NCI-H1105 (cell line): ENCODE measurements at regions not wholly inside any gene's neighbourhood (a gene's known extent, or its start where the extent isn't known, plus 50 kb on each side); places are given as distances from the start of the nearest gene placed in this dataset.
"Not testable (repeated sequence)": the region's sequence is repeated elsewhere in the genome, so short reads cannot be mapped to it uniquely, and the experiment has no call there.

Source experiments
- DNase-seq: peaks from one replicate; lab custom pipeline; 2025; lab: John Stamatoyannopoulos, UW

- DNase-seq = no peak
Measured at GRCh38 chr21:14321042-14321441, 61.9 kb downstream of the HSPA13 start.

DNA sequence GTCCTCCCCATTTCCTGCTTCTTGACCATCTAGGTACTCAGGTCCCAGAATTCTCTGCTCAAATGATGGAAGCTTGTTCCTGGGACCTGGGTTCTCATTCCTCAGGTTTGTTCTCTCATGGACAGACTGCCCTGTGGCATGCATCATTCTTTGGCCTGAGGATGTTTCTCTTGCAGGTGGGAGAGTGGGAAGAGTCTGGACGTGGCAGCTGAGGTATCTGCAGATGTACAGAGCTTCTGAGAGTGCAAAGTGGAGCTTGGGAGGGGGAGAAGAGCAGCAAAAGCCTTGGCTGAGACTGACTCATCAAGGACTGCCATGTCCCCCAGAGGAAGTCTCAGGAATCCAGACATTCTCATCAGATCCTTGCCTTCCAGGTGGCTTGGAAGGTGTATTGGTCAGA is 63.1 kb downstream of the HSPA13 start:
- no peak for DNase-seq

DNA sequence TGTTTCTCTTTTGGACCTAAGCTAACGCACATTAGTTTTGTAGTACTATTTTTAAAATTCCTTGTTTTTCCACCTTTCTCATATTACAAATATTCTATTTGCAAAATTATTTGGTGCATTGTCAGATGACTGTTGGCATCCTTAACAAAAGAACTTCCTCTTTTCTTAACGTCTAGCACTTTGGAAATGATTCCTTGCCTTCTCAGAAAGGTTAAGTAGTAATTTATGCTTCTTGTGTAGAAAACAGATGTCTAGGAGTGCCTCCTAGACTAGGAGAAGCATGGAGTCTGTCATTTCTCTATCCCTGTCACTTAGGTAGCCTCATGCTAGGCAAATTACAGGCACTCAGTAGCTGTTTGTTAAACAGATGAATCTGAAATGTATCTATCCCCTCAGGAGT is 64.4 kb downstream of the HSPA13 start:
- DNase-seq = no peak

GRCh38 chr21:14317507-14317906 is 65.4 kb downstream of the HSPA13 start:
- DNase-seq = no peak

DNA sequence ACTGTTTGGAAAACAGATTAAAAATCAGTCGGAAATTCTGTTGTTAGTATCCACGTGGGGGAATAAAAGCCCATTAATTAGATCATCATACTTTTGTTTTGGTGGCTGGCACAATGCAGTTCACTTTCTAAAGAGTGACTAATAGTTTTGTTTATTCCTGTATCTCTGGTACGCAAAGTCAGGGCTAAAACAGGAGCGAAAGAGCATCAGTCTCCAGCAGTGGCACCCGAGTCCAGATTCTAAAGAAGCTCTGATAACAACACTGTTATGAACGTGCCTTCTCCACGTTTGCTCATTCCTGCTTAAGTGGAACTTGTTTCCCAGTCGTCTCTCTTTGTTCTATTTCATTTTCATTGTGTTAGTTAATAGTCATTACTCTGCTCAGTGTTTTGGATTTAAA is 69.6 kb downstream of the HSPA13 start:
- peak; percentile 21 for DNase-seq

DNA sequence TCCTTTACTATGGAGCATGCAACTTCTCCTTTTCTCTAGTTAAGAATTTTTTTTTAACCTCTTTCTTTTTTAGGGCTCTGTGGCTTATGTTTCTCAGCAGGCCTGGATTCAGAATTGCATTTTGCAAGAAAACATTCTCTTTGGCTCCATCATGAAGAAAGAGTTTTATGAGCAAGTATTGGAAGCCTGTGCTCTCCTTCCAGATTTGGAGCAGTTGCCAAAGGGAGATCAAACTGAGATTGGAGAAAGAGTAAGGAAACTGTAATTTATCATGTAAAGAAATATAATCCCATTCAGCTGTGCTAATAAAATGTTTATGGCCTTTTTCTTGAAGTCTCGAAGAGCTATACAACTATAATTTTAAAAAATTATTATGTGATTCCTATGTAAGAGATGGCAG is 70.1 kb downstream of the HSPA13 start:
- no peak for DNase-seq

GRCh38 chr21:14308234-14308633 is 74.7 kb downstream of the HSPA13 start:
- no peak for DNase-seq

DNA sequence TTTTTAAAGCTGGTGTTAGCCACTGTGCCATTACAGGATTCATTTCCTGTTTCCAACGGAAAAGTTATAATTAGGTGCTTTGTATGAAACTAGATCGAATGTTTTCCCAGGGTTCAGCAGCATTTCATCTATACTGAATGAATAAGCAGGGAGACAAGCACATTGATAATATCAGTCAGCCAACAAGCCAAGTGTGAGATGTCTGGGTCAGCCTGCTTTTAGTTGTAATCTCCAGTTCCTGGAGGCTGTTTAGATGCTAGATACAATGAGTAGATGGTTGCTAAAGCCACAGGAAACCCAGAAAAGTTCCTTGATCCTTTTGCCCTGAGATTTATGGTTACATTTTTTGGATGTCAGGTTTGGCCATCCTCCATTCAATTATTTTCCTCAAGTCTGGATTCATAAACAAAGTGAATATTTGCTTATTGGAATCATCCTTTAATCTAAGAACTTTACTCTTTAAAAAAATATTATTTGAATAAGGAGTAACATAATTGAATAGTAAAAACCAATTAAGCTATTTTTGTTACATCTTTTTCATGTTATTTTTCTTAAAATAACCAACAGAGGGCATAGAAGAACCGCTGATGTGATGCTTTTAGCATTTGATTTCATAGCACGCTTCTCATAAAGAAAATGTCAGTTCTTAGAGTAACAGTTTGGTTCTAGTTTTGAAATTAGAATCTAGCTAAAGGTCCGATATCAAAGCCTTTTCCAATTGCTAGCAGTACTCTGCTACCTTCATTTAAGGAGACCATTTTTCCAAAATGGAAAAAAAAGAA is 76.6 kb downstream of the HSPA13 start:
- no peak for DNase-seq

GRCh38 chr21:14303731-14304488 is 79.0 kb downstream of the HSPA13 start:
- no peak for DNase-seq

DNA sequence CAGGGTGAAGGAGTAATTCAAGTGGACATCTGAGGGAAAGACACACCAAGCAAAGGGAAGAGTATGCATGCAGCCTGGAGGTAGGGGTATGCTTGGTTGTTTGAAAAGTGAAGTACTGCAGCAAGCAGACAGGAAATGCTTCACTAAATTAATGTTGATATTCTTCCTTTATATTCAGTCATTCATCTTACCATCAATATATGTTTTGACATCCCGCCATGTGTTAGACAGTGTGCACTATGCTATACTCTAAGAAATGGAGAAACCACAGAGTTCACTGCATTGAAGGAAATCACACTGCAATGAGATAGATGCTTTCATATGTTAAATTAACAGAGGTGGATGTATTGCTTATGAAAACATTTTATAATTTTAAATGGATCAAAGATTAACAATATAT is 82.9 kb downstream of the HSPA13 start:
- no peak for DNase-seq

GRCh38 chr21:14290576-14290975 is 74.6 kb downstream of the RBM11 start:
- no peak for DNase-seq

- no peak for DNase-seq
Measured at GRCh38 chr21:14288922-14289321, 73.0 kb downstream of the RBM11 start.

- DNase-seq = no peak
Measured at GRCh38 chr21:14285147-14285761, 69.3 kb downstream of the RBM11 start.

DNA sequence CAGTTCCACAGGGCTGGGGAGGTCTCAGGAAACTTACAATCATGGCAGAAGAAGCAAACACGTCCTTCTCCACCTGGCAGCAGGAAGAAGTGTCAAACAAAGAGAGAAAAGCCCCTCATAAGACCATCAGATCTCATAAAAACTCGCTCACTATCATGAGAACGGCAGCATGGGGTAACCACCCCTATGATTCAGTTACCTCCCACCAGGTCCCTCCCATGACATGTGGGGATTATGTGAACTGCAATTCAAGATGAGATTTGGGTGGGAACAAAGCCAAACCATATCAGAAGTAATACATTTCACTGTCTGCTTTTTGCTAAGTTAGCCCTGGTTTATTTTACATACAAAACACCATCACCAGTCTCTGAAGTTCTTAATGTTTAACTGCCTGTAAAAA is 68.5 kb downstream of the RBM11 start:
- no peak for DNase-seq

DNA sequence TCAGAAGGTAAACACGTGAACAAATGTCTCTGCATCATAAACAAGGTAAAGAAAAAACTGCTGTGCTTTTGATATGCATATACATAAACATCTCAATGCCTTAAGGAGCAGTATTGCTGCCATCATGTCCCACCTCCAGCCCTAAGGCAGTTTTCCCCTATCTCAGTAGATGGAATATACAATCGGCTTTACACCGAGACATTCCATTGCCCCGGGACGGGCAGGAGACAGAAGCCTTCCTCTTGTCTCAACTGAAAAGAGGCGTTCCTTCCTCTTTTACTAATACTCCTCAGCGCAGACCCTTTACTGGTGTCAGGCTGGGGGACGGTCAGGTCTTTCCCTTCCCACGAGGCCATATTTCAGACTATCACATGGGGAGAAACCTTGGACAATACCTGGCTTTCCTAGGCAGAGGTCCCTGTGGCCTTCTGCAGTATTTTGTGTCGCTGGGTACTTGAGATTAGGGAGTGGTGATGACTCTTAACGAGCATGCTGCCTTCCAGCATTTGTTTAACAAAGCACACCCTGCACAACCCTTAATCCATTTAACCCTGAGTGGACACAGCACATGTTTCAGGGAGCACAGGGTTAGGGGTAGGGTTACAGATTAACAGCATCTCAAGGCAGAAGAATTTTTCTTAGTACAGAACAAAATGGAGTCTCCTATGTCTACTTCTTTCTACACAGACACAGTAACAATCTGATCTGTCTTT is 65.4 kb downstream of the RBM11 start:
- DNase-seq = not testable (repeated sequence)
